Prostate gland (tissue), 2 donors: ENCODE measurements at regions not wholly inside any gene's neighbourhood (a gene's known extent, or its start where the extent isn't known, plus 50 kb on each side); places are given as distances from the start of the nearest gene placed in this dataset.

Experiments used
- CTCF ChIP-seq, 4 experiments: fragments of 200-600 bp in 2 of 4; fragments of 450-650 bp in 2 of 4; sonication (generic) in 2 of 4; IDR thresholded peaks; 1 replicate in 3 of 4; 2 replicates in 1 of 4; pipeline ENCODE4 v1.5.1; 2016 to 2019; ENCODE audit warnings: antibody characterized with exemption in 4 of 4, mild to moderate bottlenecking in 2 of 4, moderate library complexity in 2 of 4
- POLR2A ChIP-seq: fragments of 450-650 bp; IDR thresholded peaks from one replicate; pipeline ENCODE4 v1.6.1; 2016; ENCODE audit warnings: antibody characterized with exemption, mild to moderate bottlenecking
- POLR2AphosphoS5 ChIP-seq: sonication (generic); formaldehyde crosslinking; IDR thresholded peaks from one replicate; pipeline ENCODE4 v1.6.1; 2017; ENCODE audit warnings: antibody characterized with exemption

- TF ChIP-seq CTCF (IDR thresholded peaks at IDR 0.05) (no peak), POLR2AphosphoS5 (no peak), POLR2A (no peak)
These were observed 176.2 kb upstream of the LNX1 start for GRCh38 chr4:53767482-53767881.
